Glutamatergic neuron (in vitro differentiated cells): ENCODE measurements at regions not wholly inside any gene's neighbourhood (a gene's known extent, or its start where the extent isn't known, plus 50 kb on each side); places are given as distances from the start of the nearest gene placed in this dataset.

Experiments used
- DNase-seq: peaks from one replicate; pipeline ENCODE4 v3.0.0; 2022
- H3K27ac Mint-ChIP-seq: one replicate; pipeline ENCODE4 v1.8.0; 2020; ENCODE audit warnings: mild to moderate bottlenecking, mixed read lengths, inconsistent platforms; ENCODE audit not compliant: unreplicated experiment
- H3K27me3 Mint-ChIP-seq: one replicate; pipeline ENCODE4 v1.8.0; 2020; ENCODE audit warnings: mild to moderate bottlenecking, moderate library complexity, mixed read lengths, inconsistent platforms; ENCODE audit not compliant: unreplicated experiment
- H3K36me3 Mint-ChIP-seq: one replicate; pipeline ENCODE4 v1.8.0; 2020; ENCODE audit warnings: mild to moderate bottlenecking, mixed read lengths, inconsistent platforms; ENCODE audit not compliant: unreplicated experiment
- H3K4me1 Mint-ChIP-seq: one replicate; pipeline ENCODE4 v1.8.0; 2020; ENCODE audit warnings: mild to moderate bottlenecking, low read depth, mixed read lengths, inconsistent platforms; ENCODE audit not compliant: unreplicated experiment
- H3K4me3 Mint-ChIP-seq: one replicate; pipeline ENCODE4 v1.8.0; 2020; ENCODE audit warnings: mild to moderate bottlenecking, mixed read lengths, inconsistent platforms; ENCODE audit not compliant: unreplicated experiment
- H3K9me3 Mint-ChIP-seq: one replicate; pipeline ENCODE4 v1.8.0; 2020; ENCODE audit warnings: mild to moderate bottlenecking, moderate library complexity, mixed read lengths, inconsistent platforms; ENCODE audit not compliant: unreplicated experiment
- TF ChIP-seq, protein P1 (sequence below): fragments of 200-600 bp; sonication (generic); IDR thresholded peaks from one replicate; pipeline ENCODE4 v1.5.0; 2021; ENCODE audit not compliant: partially characterized antibody, unreplicated experiment

DNA sequence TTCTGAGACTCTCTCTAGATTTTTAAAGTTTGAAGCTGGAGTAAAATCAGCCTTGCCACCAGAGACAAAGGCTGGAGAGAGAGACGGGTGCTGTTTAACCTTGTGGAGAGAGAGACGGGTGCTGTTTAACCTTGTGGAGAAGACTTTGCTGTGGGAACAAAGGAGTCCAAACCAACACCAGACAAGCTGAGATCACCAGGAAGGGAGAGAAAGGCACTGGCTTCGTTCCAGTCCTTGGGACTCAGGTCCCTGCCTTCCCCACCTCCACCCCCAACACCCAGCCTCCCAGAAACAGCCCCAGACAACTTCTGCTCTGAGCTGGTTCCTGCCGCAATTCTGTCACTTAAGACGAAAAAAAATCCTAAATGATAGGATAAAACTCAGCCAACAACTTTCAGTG, 1389.3 kb downstream of the AACS start:
- H3K9me3 Mint-ChIP-seq: peaks cover 2% of the 10 kb centered on the region
- TF ChIP-seq, protein P1, sequence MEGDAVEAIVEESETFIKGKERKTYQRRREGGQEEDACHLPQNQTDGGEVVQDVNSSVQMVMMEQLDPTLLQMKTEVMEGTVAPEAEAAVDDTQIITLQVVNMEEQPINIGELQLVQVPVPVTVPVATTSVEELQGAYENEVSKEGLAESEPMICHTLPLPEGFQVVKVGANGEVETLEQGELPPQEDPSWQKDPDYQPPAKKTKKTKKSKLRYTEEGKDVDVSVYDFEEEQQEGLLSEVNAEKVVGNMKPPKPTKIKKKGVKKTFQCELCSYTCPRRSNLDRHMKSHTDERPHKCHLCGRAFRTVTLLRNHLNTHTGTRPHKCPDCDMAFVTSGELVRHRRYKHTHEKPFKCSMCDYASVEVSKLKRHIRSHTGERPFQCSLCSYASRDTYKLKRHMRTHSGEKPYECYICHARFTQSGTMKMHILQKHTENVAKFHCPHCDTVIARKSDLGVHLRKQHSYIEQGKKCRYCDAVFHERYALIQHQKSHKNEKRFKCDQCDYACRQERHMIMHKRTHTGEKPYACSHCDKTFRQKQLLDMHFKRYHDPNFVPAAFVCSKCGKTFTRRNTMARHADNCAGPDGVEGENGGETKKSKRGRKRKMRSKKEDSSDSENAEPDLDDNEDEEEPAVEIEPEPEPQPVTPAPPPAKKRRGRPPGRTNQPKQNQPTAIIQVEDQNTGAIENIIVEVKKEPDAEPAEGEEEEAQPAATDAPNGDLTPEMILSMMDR: no peak
- no peaks in the 10 kb centered on the region for H3K4me1 Mint-ChIP-seq
- H3K4me3 Mint-ChIP-seq: no peak overlapping the region
- peaks cover 5% of the 10 kb centered on the region for H3K36me3 Mint-ChIP-seq
- no peak for DNase-seq
- H3K27me3 Mint-ChIP-seq: peaks cover 12% of the 10 kb centered on the region
- H3K27ac Mint-ChIP-seq: no peak overlapping the region

DNA sequence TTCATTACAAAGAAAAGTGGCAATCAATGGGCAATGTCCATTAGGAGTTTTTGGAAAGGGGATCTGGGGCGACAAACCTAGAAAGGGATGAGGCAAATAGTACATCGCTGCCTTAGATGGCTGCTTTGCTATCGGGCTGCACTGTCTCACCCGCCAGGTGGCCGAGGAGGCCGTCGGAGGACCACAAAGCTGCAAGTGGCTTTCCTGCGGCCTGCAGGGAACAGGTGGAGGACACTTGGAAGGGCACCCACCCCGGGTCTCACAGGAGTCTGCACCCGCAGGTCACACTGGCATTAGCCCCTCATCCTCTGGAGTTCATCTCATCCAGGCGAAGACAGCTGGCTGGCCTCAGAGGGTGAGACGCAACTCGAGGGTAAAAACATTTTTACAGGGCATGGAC, 1392.5 kb downstream of the AACS start:
- Mint-ChIP-seq H3K9me3 (peaks cover 2% of the 10 kb centered on the region), H3K4me1 (no peaks in the 10 kb centered on the region), H3K27ac (no peak overlapping the region), H3K36me3 (peaks cover 5% of the 10 kb centered on the region), H3K27me3 (peaks cover 10% of the 10 kb centered on the region), H3K4me3 (no peak overlapping the region)
- DNase-seq: no peak
- TF ChIP-seq, protein P1: no peak

DNA sequence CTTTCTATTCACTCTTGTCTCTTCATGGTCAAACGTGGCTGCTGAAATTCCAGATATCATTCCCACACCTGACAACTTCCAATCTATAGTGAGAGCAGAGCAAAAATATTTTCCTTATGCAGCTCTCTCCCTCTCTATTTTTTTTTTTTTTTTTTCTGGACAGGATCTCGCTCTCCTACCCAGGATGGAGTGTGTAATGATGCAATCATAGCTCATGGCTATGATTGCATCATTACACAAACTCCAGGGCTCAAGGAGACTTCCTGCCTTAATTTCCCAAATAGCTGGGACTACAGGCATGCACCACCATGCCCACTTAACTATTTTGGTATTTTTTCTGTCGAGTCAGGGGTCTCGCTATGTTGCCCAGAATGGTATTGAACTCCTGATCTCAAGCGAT, 1398.9 kb downstream of the AACS start:
- no peaks in the 10 kb centered on the region for H3K36me3 Mint-ChIP-seq

DNA sequence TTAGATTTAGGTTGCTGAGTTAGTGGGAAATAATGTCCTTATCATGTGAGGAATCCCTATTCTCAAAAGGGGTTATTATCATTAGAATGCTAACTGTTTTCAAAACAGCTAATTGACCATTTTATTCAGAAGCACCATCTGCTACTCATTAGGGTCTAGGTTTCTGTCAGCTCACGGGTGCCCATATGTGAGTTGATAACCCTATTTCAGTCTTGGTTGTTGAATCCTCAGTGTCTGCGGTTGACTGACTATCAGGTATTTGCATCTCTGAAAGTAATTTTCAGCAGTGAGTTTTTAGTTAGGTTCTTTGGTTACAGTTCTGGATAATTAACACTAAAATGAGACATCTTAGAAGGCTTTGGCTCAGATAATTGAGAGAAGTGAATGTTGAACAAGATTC, 1404.0 kb downstream of the AACS start:
- no peak for DNase-seq
- no peak overlapping the region for H3K27ac Mint-ChIP-seq
- no peaks in the 10 kb centered on the region for H3K27me3 Mint-ChIP-seq
- H3K4me1 Mint-ChIP-seq: no peaks in the 10 kb centered on the region
- H3K4me3 Mint-ChIP-seq: no peak overlapping the region
- H3K36me3 Mint-ChIP-seq: no peaks in the 10 kb centered on the region
- peaks cover 1% of the 10 kb centered on the region for H3K9me3 Mint-ChIP-seq
- TF ChIP-seq, protein P1: no peak

More for the DNA sequence above, 1398.9 kb downstream of the AACS start:
- Mint-ChIP-seq H3K4me3 (no peak overlapping the region), H3K9me3 (no peaks in the 10 kb centered on the region), H3K4me1 (no peaks in the 10 kb centered on the region), H3K27ac (no peak overlapping the region), H3K27me3 (no peaks in the 10 kb centered on the region)
- TF ChIP-seq, protein P1: no peak
- no peak for DNase-seq

DNA sequence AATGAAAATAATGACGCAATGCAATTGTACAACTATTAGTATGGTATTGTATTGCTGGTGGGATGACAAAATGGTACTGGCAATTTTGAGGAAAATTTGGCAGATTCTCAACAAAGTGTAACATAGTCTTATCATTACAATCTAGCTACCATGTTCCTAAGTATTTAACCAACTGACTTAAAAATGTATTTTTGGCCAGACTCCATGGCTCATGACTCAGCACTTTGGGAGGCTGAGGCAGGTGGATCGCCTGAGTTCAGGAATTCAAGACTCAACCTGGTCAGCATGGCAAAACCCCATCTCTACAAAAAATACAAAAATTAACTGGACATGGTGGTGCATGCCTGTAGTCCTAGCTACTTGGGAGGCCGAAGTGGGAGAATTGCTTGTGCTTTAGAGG, 1409.5 kb downstream of the AACS start:
- TF ChIP-seq, protein P1: no peak
- peaks cover 8% of the 10 kb centered on the region for H3K9me3 Mint-ChIP-seq
- no peaks in the 10 kb centered on the region for H3K27me3 Mint-ChIP-seq

More for the DNA sequence above, 1409.5 kb downstream of the AACS start:
- Mint-ChIP-seq H3K36me3 (no peaks in the 10 kb centered on the region), H3K27ac (no peak overlapping the region), H3K4me1 (no peaks in the 10 kb centered on the region), H3K4me3 (no peak overlapping the region)
- no peak for DNase-seq
